ENCODE measurements at regions not wholly inside any gene's neighbourhood (a gene's known extent, or its start where the extent isn't known, plus 50 kb on each side); places are given as distances from the start of the nearest gene placed in this dataset.
A peak's percentile ranks its signal among the peaks of the same experiment; 100 is the strongest.

GRCh38 chr1:5659606-5660005 is 332.6 kb downstream of the NPHP4 start:
- no peaks in the 10 kb centered on the region for H3K36me3 Mint-ChIP-seq (ENCODE audit: low read depth)
- H3K4me3 Mint-ChIP-seq: no peak overlapping the region
- H3K9me3 Mint-ChIP-seq: no peaks in the 10 kb centered on the region
- H3K27ac Mint-ChIP-seq: no peak overlapping the region
- ChIA-PET POLR2A (no interaction called here), CTCF (no interaction called here)
- H3K27me3 Mint-ChIP-seq: no peaks in the 10 kb centered on the region
- no peaks in the 10 kb centered on the region for H3K4me1 Mint-ChIP-seq
- DNase-seq: no peak

- Mint-ChIP-seq H3K4me1 (no peaks in the 10 kb centered on the region), H3K27ac (no peak overlapping the region), H3K27me3 (no peaks in the 10 kb centered on the region), H3K4me3 (no peak overlapping the region), H3K36me3 (ENCODE audit: low read depth) (no peaks in the 10 kb centered on the region), H3K9me3 (no peaks in the 10 kb centered on the region)
- ChIA-PET POLR2A (no interaction called here), CTCF (no interaction called here)
- no peak for DNase-seq
Observed at GRCh38 chr1:5658340-5659316, 333.6 kb downstream of the NPHP4 start.

- POLR2A ChIA-PET: no interaction called here
- CTCF ChIA-PET: no interaction called here
- Mint-ChIP-seq H3K27ac (no peak overlapping the region), H3K9me3 (no peaks in the 10 kb centered on the region), H3K4me3 (no peak overlapping the region), H3K36me3 (ENCODE audit: low read depth) (no peaks in the 10 kb centered on the region), H3K4me1 (no peaks in the 10 kb centered on the region), H3K27me3 (peaks cover 6% of the 10 kb centered on the region)
- peak; percentile 11 for DNase-seq
Observed at GRCh38 chr1:5651964-5652821, 340.0 kb downstream of the NPHP4 start.

GRCh38 chr1:5651473-5651872 is 340.8 kb downstream of the NPHP4 start:
- ChIA-PET POLR2A (no interaction called here), CTCF (no interaction called here)
- H3K27me3 Mint-ChIP-seq: peaks cover 6% of the 10 kb centered on the region
- no peak overlapping the region for H3K4me3 Mint-ChIP-seq
- DNase-seq: no peak
- no peaks in the 10 kb centered on the region for H3K36me3 Mint-ChIP-seq (ENCODE audit: low read depth)
- peaks cover 2% of the 10 kb centered on the region for H3K9me3 Mint-ChIP-seq
- no peak overlapping the region for H3K27ac Mint-ChIP-seq
- no peaks in the 10 kb centered on the region for H3K4me1 Mint-ChIP-seq

GRCh38 chr1:5651027-5651410 is 341.2 kb downstream of the NPHP4 start:
- Mint-ChIP-seq H3K4me3 (no peak overlapping the region), H3K4me1 (no peaks in the 10 kb centered on the region), H3K9me3 (peaks cover 2% of the 10 kb centered on the region), H3K27ac (no peak overlapping the region), H3K27me3 (peaks cover 6% of the 10 kb centered on the region), H3K36me3 (ENCODE audit: low read depth) (no peaks in the 10 kb centered on the region)
- CTCF ChIA-PET: no interaction called here
- DNase-seq: no peak
- POLR2A ChIA-PET: no interaction called here

- ChIA-PET POLR2A (no interaction called here), CTCF (no interaction called here)
- no peak overlapping the region for H3K4me3 Mint-ChIP-seq
- H3K36me3 Mint-ChIP-seq (ENCODE audit: low read depth): no peaks in the 10 kb centered on the region
- H3K9me3 Mint-ChIP-seq: peaks cover 4% of the 10 kb centered on the region
- DNase-seq: peak; percentile 3
- no peaks in the 10 kb centered on the region for H3K4me1 Mint-ChIP-seq
- peaks cover 6% of the 10 kb centered on the region for H3K27me3 Mint-ChIP-seq
- no peak overlapping the region for H3K27ac Mint-ChIP-seq
Observed at GRCh38 chr1:5650283-5651026, 341.8 kb downstream of the NPHP4 start.

GRCh38 chr1:5649795-5650194 is 342.4 kb downstream of the NPHP4 start:
- POLR2A ChIA-PET: no interaction called here
- H3K4me1 Mint-ChIP-seq: no peaks in the 10 kb centered on the region
- peaks cover 4% of the 10 kb centered on the region for H3K9me3 Mint-ChIP-seq
- no peaks in the 10 kb centered on the region for H3K36me3 Mint-ChIP-seq (ENCODE audit: low read depth)
- CTCF ChIA-PET: no interaction called here
- peak; percentile 8 for DNase-seq
- no peak overlapping the region for H3K4me3 Mint-ChIP-seq
- no peak overlapping the region for H3K27ac Mint-ChIP-seq
- peaks cover 6% of the 10 kb centered on the region for H3K27me3 Mint-ChIP-seq

GRCh38 chr1:5649166-5649551 is 343.1 kb downstream of the NPHP4 start:
- peaks cover 6% of the 10 kb centered on the region for H3K27me3 Mint-ChIP-seq
- ChIA-PET CTCF (no interaction called here), POLR2A (no interaction called here)
- peaks cover 4% of the 10 kb centered on the region for H3K9me3 Mint-ChIP-seq
- H3K27ac Mint-ChIP-seq: no peak overlapping the region
- DNase-seq: peak; percentile 1
- H3K36me3 Mint-ChIP-seq (ENCODE audit: low read depth): no peaks in the 10 kb centered on the region
- no peak overlapping the region for H3K4me3 Mint-ChIP-seq
- no peaks in the 10 kb centered on the region for H3K4me1 Mint-ChIP-seq

- Mint-ChIP-seq H3K36me3 (ENCODE audit: low read depth) (no peaks in the 10 kb centered on the region), H3K27ac (no peak overlapping the region)
- DNase-seq: peak; percentile 10
Observed at GRCh38 chr1:5648410-5649165, 343.6 kb downstream of the NPHP4 start.

GRCh38 chr1:5647234-5647633 is 345.0 kb downstream of the NPHP4 start:
- H3K36me3 Mint-ChIP-seq (ENCODE audit: low read depth): no peaks in the 10 kb centered on the region
- H3K9me3 Mint-ChIP-seq: peaks cover 4% of the 10 kb centered on the region
- DNase-seq: peak; percentile 7
- H3K4me3 Mint-ChIP-seq: no peak overlapping the region
- peaks cover 3% of the 10 kb centered on the region for H3K27me3 Mint-ChIP-seq
- POLR2A ChIA-PET: no interaction called here
- no peak overlapping the region for H3K27ac Mint-ChIP-seq
- H3K4me1 Mint-ChIP-seq: no peaks in the 10 kb centered on the region
- CTCF ChIA-PET: no interaction called here

More at GRCh38 chr1:5648410-5649165, 343.6 kb downstream of the NPHP4 start:
- ChIA-PET POLR2A (no interaction called here), CTCF (no interaction called here)
- Mint-ChIP-seq H3K4me1 (no peaks in the 10 kb centered on the region), H3K9me3 (peaks cover 4% of the 10 kb centered on the region), H3K4me3 (no peak overlapping the region), H3K27me3 (peaks cover 6% of the 10 kb centered on the region)

- H3K9me3 Mint-ChIP-seq: peaks cover 4% of the 10 kb centered on the region
- CTCF ChIA-PET: no interaction called here
- POLR2A ChIA-PET: no interaction called here
- H3K27me3 Mint-ChIP-seq: no peaks in the 10 kb centered on the region
- H3K36me3 Mint-ChIP-seq (ENCODE audit: low read depth): no peaks in the 10 kb centered on the region
- H3K27ac Mint-ChIP-seq: no peak overlapping the region
- H3K4me1 Mint-ChIP-seq: no peaks in the 10 kb centered on the region
- DNase-seq: peak; percentile 9
- no peak overlapping the region for H3K4me3 Mint-ChIP-seq
Observed at GRCh38 chr1:5646486-5647149, 345.6 kb downstream of the NPHP4 start.

GRCh38 chr1:5645929-5646328 is 346.3 kb downstream of the NPHP4 start:
- peaks cover 3% of the 10 kb centered on the region for H3K27me3 Mint-ChIP-seq
- no peaks in the 10 kb centered on the region for H3K36me3 Mint-ChIP-seq (ENCODE audit: low read depth)
- no peak overlapping the region for H3K4me3 Mint-ChIP-seq
- CTCF ChIA-PET: no interaction called here
- DNase-seq: peak; percentile 5
- no peaks in the 10 kb centered on the region for H3K4me1 Mint-ChIP-seq
- POLR2A ChIA-PET: no interaction called here
- no peak overlapping the region for H3K27ac Mint-ChIP-seq
- peaks cover 4% of the 10 kb centered on the region for H3K9me3 Mint-ChIP-seq
